ENCODE measurements at regions not wholly inside any gene's neighbourhood (a gene's known extent, or its start where the extent isn't known, plus 50 kb on each side); places are given as distances from the start of the nearest gene placed in this dataset.

DNA sequence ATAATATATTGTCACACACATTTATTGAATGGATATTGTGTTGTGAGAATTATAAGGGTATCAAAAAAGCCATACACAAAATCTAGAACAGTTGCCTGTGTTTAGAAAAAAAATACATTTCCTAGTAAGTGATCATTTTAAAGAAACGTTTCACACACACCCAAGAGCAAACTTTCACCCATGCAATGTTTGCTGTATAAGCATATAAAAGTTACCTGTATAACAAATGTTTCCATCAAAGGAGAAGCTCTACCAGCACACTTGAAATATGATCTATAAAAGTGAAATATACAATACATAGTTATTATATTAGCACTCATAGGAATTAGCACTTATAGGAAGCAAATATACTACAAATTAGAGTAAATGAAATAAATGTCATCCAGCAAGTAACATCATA, 1098.1 kb downstream of the NCAM2 start:
- Mint-ChIP-seq H3K27me3 (ENCODE audit: low read depth) (no peaks in the 10 kb centered on the region), H3K4me3 (no peak overlapping the region), H3K9me3 (no peaks in the 10 kb centered on the region), H3K27ac (no peak overlapping the region), H3K4me1 (no peaks in the 10 kb centered on the region), H3K36me3 (ENCODE audit: low read depth) (no peaks in the 10 kb centered on the region)
- TF ChIP-seq, protein P1, sequence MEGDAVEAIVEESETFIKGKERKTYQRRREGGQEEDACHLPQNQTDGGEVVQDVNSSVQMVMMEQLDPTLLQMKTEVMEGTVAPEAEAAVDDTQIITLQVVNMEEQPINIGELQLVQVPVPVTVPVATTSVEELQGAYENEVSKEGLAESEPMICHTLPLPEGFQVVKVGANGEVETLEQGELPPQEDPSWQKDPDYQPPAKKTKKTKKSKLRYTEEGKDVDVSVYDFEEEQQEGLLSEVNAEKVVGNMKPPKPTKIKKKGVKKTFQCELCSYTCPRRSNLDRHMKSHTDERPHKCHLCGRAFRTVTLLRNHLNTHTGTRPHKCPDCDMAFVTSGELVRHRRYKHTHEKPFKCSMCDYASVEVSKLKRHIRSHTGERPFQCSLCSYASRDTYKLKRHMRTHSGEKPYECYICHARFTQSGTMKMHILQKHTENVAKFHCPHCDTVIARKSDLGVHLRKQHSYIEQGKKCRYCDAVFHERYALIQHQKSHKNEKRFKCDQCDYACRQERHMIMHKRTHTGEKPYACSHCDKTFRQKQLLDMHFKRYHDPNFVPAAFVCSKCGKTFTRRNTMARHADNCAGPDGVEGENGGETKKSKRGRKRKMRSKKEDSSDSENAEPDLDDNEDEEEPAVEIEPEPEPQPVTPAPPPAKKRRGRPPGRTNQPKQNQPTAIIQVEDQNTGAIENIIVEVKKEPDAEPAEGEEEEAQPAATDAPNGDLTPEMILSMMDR (IDR thresholded peaks at IDR 0.05; ENCODE audit: unreplicated experiment in 3 of 3): no peak

DNA sequence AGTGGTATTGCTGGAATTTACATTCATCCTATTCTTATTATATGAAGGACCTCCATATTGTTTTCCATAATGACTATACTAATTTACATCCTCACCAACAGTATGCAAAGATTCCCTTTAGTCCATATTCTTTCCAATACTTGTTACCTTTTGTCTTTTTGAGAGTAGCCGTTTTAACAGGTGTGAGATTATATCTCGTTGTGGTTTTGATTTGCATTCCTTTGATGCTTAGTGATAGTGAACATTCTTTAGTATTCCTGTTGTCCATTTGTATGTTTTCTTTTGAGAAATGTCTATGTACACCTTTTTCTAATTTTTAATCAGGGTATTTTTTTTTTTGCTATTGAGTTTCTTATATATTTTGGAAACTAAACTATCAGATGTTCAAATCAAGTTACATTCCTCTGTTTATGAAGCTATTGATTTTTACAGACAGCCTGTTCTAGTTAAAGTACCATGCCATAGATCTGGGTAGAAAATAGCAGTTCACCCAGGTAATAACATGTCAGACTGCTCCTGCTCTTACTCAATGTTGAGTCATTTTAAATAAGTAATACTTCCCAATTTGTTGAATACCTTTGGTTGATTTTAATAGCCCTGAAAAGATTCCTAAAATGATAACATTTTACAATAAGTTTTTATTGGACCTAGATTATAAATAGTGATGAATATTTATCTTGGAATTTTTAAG, 1108.7 kb downstream of the NCAM2 start:
- Mint-ChIP-seq H3K27me3 (ENCODE audit: low read depth) (no peaks in the 10 kb centered on the region), H3K36me3 (ENCODE audit: low read depth) (no peaks in the 10 kb centered on the region), H3K4me1 (no peaks in the 10 kb centered on the region), H3K9me3 (peaks cover 6% of the 10 kb centered on the region), H3K27ac (no peak overlapping the region), H3K4me3 (no peak overlapping the region)
- TF ChIP-seq, protein P1 (IDR thresholded peaks at IDR 0.05; ENCODE audit: unreplicated experiment in 3 of 3): no peak

DNA sequence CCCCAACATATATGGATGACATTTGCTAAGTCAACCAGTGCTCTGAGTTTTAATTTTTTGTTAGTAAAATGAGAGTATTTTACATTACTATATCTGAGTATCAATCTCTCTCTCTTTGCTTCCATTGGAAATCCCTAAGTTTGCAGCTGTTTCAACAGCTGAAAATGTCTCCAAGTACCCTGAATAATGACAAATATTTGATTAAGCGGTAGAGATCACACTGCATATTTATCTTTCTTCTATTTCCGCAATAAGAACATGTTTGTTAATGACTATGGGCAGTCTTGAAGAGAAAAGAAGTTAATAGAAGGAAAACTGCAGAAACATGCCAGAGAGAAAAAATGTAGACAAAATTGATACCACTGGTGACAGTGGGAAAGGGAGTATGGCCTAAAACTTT, 1117.5 kb downstream of the NCAM2 start:
- TF ChIP-seq, protein P1 (IDR thresholded peaks at IDR 0.05; ENCODE audit: unreplicated experiment in 3 of 3): no peak
- Mint-ChIP-seq H3K4me3 (no peak overlapping the region), H3K27ac (no peak overlapping the region), H3K27me3 (ENCODE audit: low read depth) (no peaks in the 10 kb centered on the region), H3K9me3 (no peaks in the 10 kb centered on the region), H3K4me1 (no peaks in the 10 kb centered on the region), H3K36me3 (ENCODE audit: low read depth) (no peaks in the 10 kb centered on the region)

DNA sequence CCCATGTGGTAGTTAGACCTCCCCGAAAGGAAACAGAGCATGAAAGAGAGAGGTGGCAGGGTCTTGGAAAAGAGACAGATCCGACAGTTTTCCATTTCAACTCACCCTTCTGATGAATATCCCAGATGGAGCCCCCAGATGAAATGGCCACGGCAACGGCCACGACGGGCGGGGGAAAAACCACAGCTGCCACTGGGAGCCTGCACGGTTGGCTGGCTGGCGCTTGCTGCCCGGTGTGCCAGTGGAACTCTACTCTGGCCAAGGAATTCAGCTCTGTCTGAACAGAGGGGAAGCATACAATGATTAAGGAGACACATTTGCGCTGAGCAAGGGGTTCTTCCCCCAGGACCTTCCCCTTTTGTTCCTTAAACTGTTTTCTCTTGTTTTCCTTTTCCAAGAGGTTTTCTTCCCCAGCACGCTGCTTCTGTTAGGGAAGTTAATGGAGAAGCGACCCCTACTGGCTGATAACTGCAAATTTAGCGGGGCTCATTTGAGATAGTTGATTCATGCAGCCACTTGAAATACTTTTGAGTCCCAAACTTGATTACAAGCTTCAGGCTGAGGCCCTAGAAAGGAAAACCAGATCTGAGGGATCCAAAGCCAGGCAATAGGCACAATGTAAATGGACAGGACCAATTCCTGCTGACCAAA, 1122.5 kb downstream of the NCAM2 start:
- TF ChIP-seq, protein P1 (IDR thresholded peaks at IDR 0.05; ENCODE audit: unreplicated experiment in 3 of 3): no peak
- peaks cover 4% of the 10 kb centered on the region for H3K9me3 Mint-ChIP-seq
- H3K36me3 Mint-ChIP-seq (ENCODE audit: low read depth): no peaks in the 10 kb centered on the region
- no peak overlapping the region for H3K4me3 Mint-ChIP-seq
- H3K27me3 Mint-ChIP-seq (ENCODE audit: low read depth): no peaks in the 10 kb centered on the region
- H3K4me1 Mint-ChIP-seq: no peaks in the 10 kb centered on the region
- no peak overlapping the region for H3K27ac Mint-ChIP-seq

DNA sequence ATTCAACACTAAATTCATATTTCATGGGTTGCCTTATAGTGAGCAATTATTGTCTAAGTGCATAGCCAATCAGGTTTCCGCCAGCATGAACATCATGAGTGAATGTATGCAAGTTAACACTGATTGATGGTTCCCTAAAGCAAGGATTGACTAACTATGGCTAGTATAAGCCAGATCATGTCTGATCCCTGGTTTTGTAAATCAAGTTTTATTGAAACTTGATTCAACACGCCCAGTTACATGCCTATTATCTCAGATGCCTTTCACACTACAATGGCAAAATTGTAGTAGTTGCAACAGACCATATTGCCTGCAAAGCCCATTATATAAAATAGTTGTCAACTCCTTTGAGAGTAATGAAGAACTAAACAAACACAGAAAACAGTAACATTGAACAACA, 1127.4 kb downstream of the NCAM2 start:
- H3K4me3 Mint-ChIP-seq: no peak overlapping the region

More for the DNA sequence above, 1127.4 kb downstream of the NCAM2 start:
- no peaks in the 10 kb centered on the region for H3K36me3 Mint-ChIP-seq (ENCODE audit: low read depth)
- TF ChIP-seq, protein P1 (IDR thresholded peaks at IDR 0.05; ENCODE audit: unreplicated experiment in 3 of 3): no peak
- H3K27ac Mint-ChIP-seq: no peak overlapping the region
- H3K27me3 Mint-ChIP-seq (ENCODE audit: low read depth): no peaks in the 10 kb centered on the region
- H3K9me3 Mint-ChIP-seq: peaks cover 4% of the 10 kb centered on the region
- no peaks in the 10 kb centered on the region for H3K4me1 Mint-ChIP-seq
